Activated CD8-positive, alpha-beta memory T cell treated with anti-CD3 and anti-CD28 coated beads, Interleukin-2, amount 10 ng/mL, durations not matched to agents 7 days and 5 days (primary cell): ENCODE measurements at regions not wholly inside any gene's neighbourhood (a gene's known extent, or its start where the extent isn't known, plus 50 kb on each side); places are given as distances from the start of the nearest gene placed in this dataset.
"Not testable (repeated sequence)": the region's sequence is repeated elsewhere in the genome, so short reads cannot be mapped to it uniquely, and the experiment has no call there.

Experiments
- ATAC-seq: fragments of 150-1000 bp; cut with Tn5 transposase; one replicate; pipeline ENCODE4 v1.10.0; 2021; ENCODE audit warnings: moderate library complexity
- CTCF ChIA-PET: fragments of 350-600 bp; sonication (Branson Sonifier 250); formaldehyde crosslinking; loops from one replicate; lab custom pipeline; 2021; ENCODE audit warnings: antibody characterized with exemption; lab: Charles Lee
- DNase-seq: peaks from one replicate; pipeline ENCODE4 v3.0.0-alpha.2; 2020
- H3K27ac Mint-ChIP-seq: one replicate; pipeline ENCODE4 v1.8.0; 2021; ENCODE audit warnings: mild to moderate bottlenecking, mixed read lengths
- H3K27me3 Mint-ChIP-seq: one replicate; pipeline ENCODE4 v1.8.0; 2021; ENCODE audit warnings: mixed read lengths
- H3K36me3 Mint-ChIP-seq: one replicate; pipeline ENCODE4 v1.8.0; 2021; ENCODE audit warnings: mild to moderate bottlenecking, mixed read lengths
- H3K4me1 Mint-ChIP-seq: one replicate; pipeline ENCODE4 v1.8.0; 2021; ENCODE audit warnings: mixed read lengths
- H3K4me3 Mint-ChIP-seq: one replicate; pipeline ENCODE4 v1.8.0; 2021; ENCODE audit warnings: mild to moderate bottlenecking, moderate library complexity, mixed read lengths
- H3K9me3 Mint-ChIP-seq: one replicate; pipeline ENCODE4 v1.8.0; 2022; ENCODE audit warnings: low read depth, mixed read lengths

DNA sequence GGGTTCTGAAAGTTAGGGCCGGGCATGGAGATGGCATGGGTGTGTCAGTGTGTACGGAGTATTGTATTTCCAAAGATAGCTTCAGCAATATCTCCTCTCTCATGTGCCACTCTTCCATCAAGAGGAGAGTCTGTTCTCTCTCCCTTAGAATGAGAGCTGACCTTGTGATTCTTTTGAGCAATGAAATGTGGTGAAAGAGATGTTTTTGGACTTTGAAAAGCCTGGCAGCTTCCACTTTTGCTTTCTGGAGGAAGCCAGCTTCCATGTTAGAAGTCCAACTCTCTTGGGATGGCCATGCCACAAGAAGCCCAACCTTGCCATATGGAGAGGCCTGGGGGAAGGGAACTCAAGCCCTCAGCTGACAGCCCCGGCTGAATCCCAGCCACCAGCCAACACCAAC lies 72.4 kb upstream of the GZMB start:
- DNase-seq (no peak), ATAC-seq (no peak)
- CTCF ChIA-PET: interaction anchor here (0.9 to 2.1 kb wide), 3 partner anchors 13 to 426 kb away, joined by 3 to 8 read pairs (median 3); no protein-coding TSS in a partner anchor
- Mint-ChIP-seq H3K36me3 (no peaks in the 10 kb centered on the region), H3K4me3 (no peak overlapping the region), H3K27ac (no peak overlapping the region), H3K9me3 (no peaks in the 10 kb centered on the region), H3K27me3 (no peaks in the 10 kb centered on the region), H3K4me1 (peaks cover 4% of the 10 kb centered on the region)

DNA sequence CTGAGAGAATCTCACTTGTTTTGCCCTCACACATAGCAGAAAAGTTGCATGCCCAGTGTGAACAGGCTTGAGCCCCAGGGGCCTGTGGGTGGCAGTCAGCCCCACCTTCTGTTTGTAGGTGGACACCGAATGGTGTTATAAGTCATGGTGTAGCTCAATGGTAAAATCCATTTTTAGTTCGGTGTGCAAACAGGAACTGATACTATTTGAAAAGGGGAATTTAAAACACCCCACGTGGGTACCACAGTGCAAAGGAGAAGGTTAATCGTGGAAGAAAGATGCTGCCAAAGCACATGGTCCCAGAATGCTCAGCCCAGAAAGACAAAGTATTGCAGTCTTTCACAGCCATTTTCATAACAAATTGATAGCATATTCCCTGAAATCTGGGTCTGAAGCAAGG lies 71.8 kb upstream of the GZMB start:
- CTCF ChIA-PET: interaction anchor here (0.9 to 2.1 kb wide), 4 partner anchors 10 to 426 kb away, joined by 3 to 8 read pairs (median 4); no protein-coding TSS in a partner anchor
- DNase-seq (no peak), ATAC-seq (no peak)
- Mint-ChIP-seq H3K27ac (no peak overlapping the region), H3K4me3 (no peak overlapping the region), H3K4me1 (peaks cover 6% of the 10 kb centered on the region), H3K27me3 (no peaks in the 10 kb centered on the region), H3K36me3 (peaks cover 2% of the 10 kb centered on the region), H3K9me3 (no peaks in the 10 kb centered on the region)

DNA sequence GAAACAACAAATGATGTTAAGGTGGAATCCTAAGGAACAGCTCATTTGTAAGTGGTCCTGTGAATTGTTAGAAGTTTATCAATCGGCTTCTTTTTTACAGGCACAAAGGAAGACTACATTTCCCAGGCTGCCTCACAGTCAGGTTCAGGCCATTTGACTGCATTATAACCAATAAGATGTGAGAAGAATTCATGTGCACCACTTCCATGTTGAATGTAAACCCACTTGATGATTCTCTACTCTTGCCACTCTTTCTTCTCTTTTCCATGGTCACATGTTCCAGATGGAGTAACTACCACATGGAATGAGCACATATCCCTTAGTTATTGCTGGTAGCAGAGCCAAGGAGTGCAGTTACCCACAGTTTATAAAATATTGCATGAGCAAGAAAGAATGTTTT lies 67.1 kb upstream of the GZMB start:
- CTCF ChIA-PET: interaction anchor here (2.2 to 3.0 kb wide), 2 partner anchors 9 to 96 kb away, joined by 7 to 29 read pairs; no protein-coding TSS in a partner anchor
- H3K36me3 Mint-ChIP-seq: peaks cover 4% of the 10 kb centered on the region
- H3K4me3 Mint-ChIP-seq: no peak overlapping the region
- ATAC-seq (no peak), DNase-seq (no peak)
- H3K27me3 Mint-ChIP-seq: no peaks in the 10 kb centered on the region
- H3K27ac Mint-ChIP-seq: no peak overlapping the region
- peaks cover 16% of the 10 kb centered on the region for H3K4me1 Mint-ChIP-seq
- H3K9me3 Mint-ChIP-seq: no peaks in the 10 kb centered on the region

DNA sequence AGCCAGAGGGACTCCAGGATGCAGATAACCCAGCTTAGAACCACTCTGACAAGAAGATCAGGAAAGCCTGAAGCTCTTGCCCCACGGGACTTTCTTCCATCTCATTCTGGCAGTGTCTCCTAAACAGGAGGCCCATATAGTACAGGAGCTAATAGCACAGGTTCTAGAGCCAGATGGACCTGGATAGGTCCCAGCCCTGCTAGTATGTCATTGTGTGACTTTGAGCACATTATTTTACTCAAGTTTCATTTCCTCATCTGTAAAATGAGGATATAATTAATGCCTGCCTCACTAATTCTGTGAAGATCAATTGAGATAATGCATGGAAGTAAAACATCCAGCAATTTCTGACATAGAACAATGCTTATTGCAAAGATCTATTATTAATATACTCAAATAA lies 66.5 kb upstream of the GZMB start:
- H3K9me3 Mint-ChIP-seq: no peaks in the 10 kb centered on the region
- CTCF ChIA-PET: interaction anchor here (0.6 to 3.0 kb wide), 3 partner anchors 10 to 454 kb away, joined by 3 to 29 read pairs (median 7); no protein-coding TSS in a partner anchor
- H3K27ac Mint-ChIP-seq: no peak overlapping the region
- no peaks in the 10 kb centered on the region for H3K27me3 Mint-ChIP-seq
- no peak for DNase-seq
- H3K4me1 Mint-ChIP-seq: peaks cover 16% of the 10 kb centered on the region
- no peak for ATAC-seq
- no peak overlapping the region for H3K4me3 Mint-ChIP-seq
- peaks cover 4% of the 10 kb centered on the region for H3K36me3 Mint-ChIP-seq

DNA sequence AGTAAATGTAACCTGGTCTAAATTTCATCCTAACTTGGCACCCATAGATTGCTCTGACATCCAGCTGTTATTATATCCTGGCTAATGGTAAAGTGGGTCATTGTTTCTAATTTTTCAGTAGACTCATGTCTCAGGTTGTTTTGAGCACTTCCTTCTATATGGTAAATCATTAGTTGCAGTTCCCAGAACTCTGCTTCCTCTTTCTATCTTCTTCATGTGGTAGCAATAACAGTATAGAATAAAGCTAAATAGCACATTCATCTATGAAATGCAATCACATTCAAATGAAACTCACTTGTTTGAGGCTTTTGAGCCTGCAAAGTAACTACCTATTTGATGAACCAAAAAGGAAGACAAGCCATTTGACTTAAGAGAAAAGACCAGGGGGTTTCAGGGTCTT lies 65.1 kb upstream of the GZMB start:
- no peak overlapping the region for H3K4me3 Mint-ChIP-seq
- H3K27ac Mint-ChIP-seq: peak overlapping the region; percentile 29
- CTCF ChIA-PET: interaction anchor here (1.3 to 3.0 kb wide), 4 partner anchors 9 to 434 kb away, joined by 3 to 29 read pairs (median 6); no protein-coding TSS in a partner anchor
- ATAC-seq (no peak), DNase-seq (no peak)
- H3K36me3 Mint-ChIP-seq: peaks cover 4% of the 10 kb centered on the region
- H3K4me1 Mint-ChIP-seq: peaks cover 16% of the 10 kb centered on the region
- H3K27me3 Mint-ChIP-seq: no peaks in the 10 kb centered on the region
- no peaks in the 10 kb centered on the region for H3K9me3 Mint-ChIP-seq

DNA sequence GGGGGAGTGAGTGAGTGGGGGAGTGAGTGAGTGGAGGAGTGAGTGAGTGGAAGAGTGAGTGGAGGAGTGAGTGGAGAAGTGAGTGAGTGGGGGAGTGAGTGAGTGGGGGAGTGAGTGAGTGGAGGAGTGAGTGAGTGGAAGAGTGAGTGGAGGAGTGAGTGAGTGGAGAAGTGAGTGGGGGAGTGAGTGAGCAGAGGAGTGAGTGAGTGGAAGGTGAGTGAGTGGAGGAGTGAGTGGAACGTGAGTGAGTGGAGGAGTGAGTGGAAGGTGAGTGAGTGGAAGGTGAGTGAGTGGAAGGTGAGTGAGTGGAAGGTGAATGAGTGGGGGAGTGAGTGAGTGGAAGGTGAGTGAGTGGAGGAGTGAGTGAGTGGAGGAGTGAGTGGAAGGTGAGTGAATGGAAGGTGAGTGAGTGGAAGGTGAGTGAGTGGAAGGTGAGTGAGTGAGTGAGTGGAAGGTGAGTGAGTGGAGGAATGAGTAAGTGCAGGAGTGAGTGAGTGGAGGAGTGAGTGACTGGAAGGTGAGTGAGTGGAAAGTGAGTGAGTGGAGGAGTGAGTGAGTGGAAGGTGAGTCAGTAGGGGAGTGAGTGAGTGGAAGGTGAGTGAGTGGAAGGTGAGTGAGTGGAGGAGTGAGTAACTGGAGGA lies 62.4 kb upstream of the GZMB start:
- H3K27ac Mint-ChIP-seq, H3K9me3 Mint-ChIP-seq, H3K27me3 Mint-ChIP-seq, H3K36me3 Mint-ChIP-seq, CTCF ChIA-PET, ATAC-seq, H3K4me3 Mint-ChIP-seq, DNase-seq: not testable (repeated sequence)
- H3K4me1 Mint-ChIP-seq: peaks cover 21% of the 10 kb centered on the region

DNA sequence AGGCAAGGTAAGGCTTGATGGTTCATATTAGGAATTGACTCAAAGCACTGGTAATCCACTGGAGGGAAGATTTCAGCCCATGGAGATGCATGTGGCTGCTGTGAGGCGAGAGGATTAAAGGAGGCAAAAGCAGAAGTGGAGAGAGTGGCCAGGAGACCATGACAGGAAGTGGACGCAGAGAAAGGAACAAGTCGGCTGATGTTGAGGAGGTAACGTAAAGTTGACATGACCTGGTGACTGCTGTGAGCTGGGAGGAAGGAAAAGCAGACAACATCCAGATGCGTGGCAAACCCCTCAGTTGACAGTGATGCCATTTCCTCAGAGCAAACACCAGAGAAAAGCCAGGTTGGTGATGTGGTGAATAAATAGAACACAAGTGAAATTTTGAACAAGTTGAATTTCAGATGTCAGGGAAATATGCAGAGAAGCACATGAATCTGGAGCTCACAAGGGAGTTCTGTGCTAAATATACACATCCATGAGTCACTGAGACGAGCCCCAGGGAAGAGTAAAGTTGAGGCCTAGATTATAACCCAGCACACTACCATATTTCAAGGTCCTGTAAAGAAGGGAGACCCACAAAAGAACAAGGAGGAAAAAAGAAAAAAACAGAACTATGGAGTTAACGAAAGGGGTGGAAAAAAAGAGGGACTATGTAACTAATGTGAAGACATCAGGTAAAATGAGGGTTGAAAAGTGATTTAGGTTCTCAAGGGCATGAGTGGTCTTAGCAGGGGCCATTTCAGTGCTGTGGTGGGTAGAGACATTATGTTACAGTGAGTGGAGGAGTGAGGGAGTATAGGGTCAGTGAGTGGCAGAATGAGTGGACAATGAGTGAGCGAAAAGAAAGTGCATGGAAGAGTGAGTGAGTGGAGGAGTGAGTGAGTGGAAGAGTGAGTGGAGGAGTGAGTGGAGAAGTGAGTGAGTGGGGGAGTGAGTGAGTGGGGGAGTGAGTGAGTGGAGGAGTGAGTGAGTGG lies 61.6 kb upstream of the GZMB start:
- no peak overlapping the region for H3K27ac Mint-ChIP-seq
- ATAC-seq (peak; percentile 21), DNase-seq (peak; percentile 61)
- no peaks in the 10 kb centered on the region for H3K27me3 Mint-ChIP-seq
- no peak overlapping the region for H3K4me3 Mint-ChIP-seq
- H3K9me3 Mint-ChIP-seq: no peaks in the 10 kb centered on the region
- CTCF ChIA-PET: interaction anchor here (0.7 to 3.5 kb wide), 7 partner anchors 9 to 88 kb away, joined by 3 to 29 read pairs (median 5); partner anchors contain the start of genes GZMB and GZMH
- H3K4me1 Mint-ChIP-seq: peaks cover 28% of the 10 kb centered on the region
- peaks cover 3% of the 10 kb centered on the region for H3K36me3 Mint-ChIP-seq

DNA sequence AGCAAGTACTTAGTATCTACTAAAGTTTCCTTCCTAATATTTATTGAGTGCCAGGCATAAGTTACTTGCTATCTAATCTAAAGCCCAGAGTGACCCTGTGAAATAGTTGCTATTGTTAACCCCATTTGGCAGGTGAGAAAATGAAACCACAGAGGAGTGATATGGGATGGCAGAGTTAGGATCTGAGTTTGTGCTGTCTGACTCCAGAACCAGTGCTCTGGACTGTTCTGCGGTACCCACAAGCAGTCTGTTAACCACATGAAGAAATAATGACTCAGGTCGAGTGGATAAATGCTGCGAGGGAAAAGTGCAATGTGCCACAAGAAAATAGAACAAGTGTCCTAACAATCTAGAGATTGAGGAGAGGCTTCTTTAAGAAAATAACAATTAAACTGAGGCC lies 60.7 kb upstream of the GZMB start:
- H3K9me3 Mint-ChIP-seq: no peaks in the 10 kb centered on the region
- H3K4me1 Mint-ChIP-seq: peaks cover 35% of the 10 kb centered on the region
- peak; percentile 22 for ATAC-seq
- H3K27me3 Mint-ChIP-seq: no peaks in the 10 kb centered on the region
- CTCF ChIA-PET: interaction anchor here (0.7 to 3.5 kb wide), 6 partner anchors 15 to 87 kb away, joined by 3 to 29 read pairs (median 10); partner anchors contain the start of gene GZMH
- H3K4me3 Mint-ChIP-seq: no peak overlapping the region
- H3K36me3 Mint-ChIP-seq: peaks cover 3% of the 10 kb centered on the region
- no peak overlapping the region for H3K27ac Mint-ChIP-seq
- peak; percentile 60 for DNase-seq

DNA sequence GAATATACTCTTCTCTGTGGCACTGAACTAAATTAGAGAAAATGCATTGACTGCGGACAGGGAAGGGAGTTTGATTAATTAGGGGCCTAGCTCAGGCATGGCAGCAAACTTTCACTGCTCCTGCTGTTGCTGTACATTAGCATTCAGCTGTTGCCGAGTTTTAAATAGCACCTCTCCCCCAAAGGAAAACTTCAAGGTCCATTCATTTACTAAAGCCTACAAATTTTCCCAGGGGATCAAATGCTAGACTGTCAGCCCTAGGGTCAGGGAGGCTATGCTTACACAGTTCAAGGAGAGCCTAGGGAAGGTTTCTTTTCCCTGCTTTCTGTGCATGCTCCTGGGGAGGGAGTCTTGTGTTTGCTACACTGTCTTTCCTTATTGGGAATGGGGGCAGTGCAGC lies 60.0 kb upstream of the GZMB start:
- H3K36me3 Mint-ChIP-seq: peaks cover 1% of the 10 kb centered on the region
- H3K4me3 Mint-ChIP-seq: no peak overlapping the region
- H3K4me1 Mint-ChIP-seq: peaks cover 33% of the 10 kb centered on the region
- ATAC-seq (no peak), DNase-seq (no peak)
- H3K9me3 Mint-ChIP-seq: no peaks in the 10 kb centered on the region
- H3K27me3 Mint-ChIP-seq: no peaks in the 10 kb centered on the region
- H3K27ac Mint-ChIP-seq: no peak overlapping the region
- CTCF ChIA-PET: interaction anchor here (1.7 to 3.5 kb wide), 6 partner anchors 11 to 91 kb away, joined by 3 to 31 read pairs (median 16); partner anchors contain the start of gene GZMH

DNA sequence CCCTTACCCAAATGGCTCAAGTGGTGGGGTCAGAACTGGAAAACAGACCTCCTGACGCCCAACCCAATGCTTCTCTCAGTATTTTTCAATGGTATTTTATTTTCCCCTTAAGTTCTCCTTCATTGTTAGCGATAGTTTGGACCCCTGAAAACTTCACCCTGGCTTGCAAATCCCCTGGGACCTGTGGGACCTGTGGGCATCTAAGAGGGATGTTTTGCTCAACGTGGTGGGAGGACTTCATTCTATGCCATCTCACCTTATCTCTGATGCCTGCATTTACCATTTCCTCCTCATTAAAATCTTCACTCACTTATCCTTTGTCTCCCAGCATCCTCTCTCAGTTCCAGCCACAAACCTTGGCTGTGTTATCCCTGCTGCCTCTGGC lies 59.4 kb upstream of the GZMB start:
- H3K27me3 Mint-ChIP-seq: no peaks in the 10 kb centered on the region
- H3K4me3 Mint-ChIP-seq: peak overlapping the region; percentile 20
- DNase-seq (no peak), ATAC-seq (peak; percentile 1)
- H3K9me3 Mint-ChIP-seq: no peaks in the 10 kb centered on the region
- CTCF ChIA-PET: interaction anchor here (0.9 to 3.5 kb wide), 12 partner anchors 11 to 360 kb away, joined by 3 to 31 read pairs (median 10); partner anchors contain the start of genes GZMB and GZMH
- peaks cover 32% of the 10 kb centered on the region for H3K4me1 Mint-ChIP-seq
- no peak overlapping the region for H3K27ac Mint-ChIP-seq
- H3K36me3 Mint-ChIP-seq: no peaks in the 10 kb centered on the region

DNA sequence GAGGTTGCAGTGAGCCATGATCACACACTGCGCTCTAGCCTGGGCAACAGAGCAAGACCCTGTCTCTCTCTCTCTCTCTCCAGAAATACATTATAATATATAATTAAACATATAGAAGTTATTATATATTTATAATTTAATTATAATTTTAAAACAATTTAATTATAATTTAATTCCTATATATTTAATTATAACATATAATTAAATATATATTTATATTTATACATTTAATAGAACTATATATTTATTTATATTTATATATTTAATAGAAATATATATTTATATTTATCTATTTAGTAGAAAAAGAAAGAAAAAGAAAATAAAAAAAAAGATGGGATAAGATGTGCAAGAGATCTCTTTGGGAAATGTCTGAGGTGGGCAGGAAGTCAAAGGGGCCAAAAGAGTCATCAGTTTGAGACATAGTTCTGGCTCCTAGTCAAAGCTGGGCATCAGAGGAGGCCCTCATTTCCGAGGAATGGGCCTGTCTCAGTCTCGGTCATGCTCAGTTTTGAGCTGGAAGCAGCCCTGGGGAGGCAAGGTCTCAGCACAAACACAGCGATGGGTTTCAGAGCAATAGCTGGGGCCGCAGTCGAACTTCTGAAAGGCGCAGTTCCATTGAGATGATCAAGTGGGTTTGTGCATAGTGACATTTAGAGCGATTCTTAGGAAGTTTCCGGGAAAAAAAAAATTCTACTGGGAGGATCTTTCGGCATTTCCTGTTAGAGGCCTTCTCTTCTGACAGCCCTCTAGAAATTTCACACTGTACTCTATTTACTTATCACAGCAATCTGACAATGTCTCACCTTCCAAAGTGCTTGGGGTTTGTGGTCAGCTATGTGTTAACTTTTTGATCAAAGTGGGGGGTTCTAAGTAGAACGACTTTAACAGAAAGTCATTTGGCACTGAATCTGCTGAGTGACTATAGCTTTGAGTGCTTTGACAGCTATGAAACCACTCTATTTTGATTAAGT lies 58.7 kb upstream of the GZMB start:
- Mint-ChIP-seq H3K36me3 (no peaks in the 10 kb centered on the region), H3K27me3 (no peaks in the 10 kb centered on the region), H3K27ac (no peak overlapping the region), H3K4me1 (peaks cover 33% of the 10 kb centered on the region), H3K9me3 (no peaks in the 10 kb centered on the region), H3K4me3 (peak overlapping the region; percentile 41)
- ATAC-seq (peak; percentile 82), DNase-seq (peak; percentile 86)
- CTCF ChIA-PET: interaction anchor here (0.9 to 3.5 kb wide), 14 partner anchors 11 to 359 kb away, joined by 3 to 31 read pairs (median 8); partner anchors contain the start of genes GZMB and GZMH

DNA sequence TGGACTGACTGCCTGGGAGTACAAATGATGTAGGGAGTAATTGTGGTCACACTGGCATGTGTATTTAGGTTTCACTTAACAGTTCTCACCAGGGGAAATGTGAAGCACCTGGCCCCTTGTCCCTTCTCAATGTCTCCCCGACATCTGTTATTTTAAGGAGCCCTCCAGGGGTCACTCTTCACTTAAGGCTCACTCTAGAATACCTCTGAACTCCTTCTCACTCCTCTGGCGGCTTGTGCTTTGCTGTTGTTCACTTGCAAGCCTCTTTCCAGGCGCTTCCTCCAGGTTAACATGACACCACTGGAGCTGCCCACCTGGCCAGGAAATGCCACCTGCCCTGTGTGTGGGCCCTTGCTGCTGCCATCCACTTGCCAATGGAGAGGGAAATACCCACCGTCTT lies 56.5 kb upstream of the GZMB start:
- H3K9me3 Mint-ChIP-seq: no peaks in the 10 kb centered on the region
- CTCF ChIA-PET: interaction anchor here (0.8 to 3.4 kb wide), 9 partner anchors 11 to 443 kb away, joined by 3 to 33 read pairs (median 4); partner anchors contain the start of gene GZMB
- H3K27me3 Mint-ChIP-seq: no peaks in the 10 kb centered on the region
- peak; percentile 57 for DNase-seq
- H3K4me3 Mint-ChIP-seq: no peak overlapping the region
- peak; percentile 16 for ATAC-seq
- peaks cover 3% of the 10 kb centered on the region for H3K36me3 Mint-ChIP-seq
- H3K27ac Mint-ChIP-seq: no peak overlapping the region
- H3K4me1 Mint-ChIP-seq: peaks cover 37% of the 10 kb centered on the region
